ENCODE measurements at regions not wholly inside any gene's neighbourhood (a gene's known extent, or its start where the extent isn't known, plus 50 kb on each side); places are given as distances from the start of the nearest gene placed in this dataset.
A peak's percentile ranks its signal among the peaks of the same experiment; 100 is the strongest.

- no peak for DNase-seq (ENCODE audit: low read depth in 1 of 2, low spot score in 1 of 2)
Observed at GRCh38 chr6:40803897-40804702, 216.9 kb upstream of the LRFN2 start.

GRCh38 chr6:40802481-40802880, 215.3 kb upstream of the LRFN2 start:
- DNase-seq (ENCODE audit: low read depth in 1 of 2, low spot score in 1 of 2), result no peak

GRCh38 chr6:40799296-40800140, 212.4 kb upstream of the LRFN2 start:
- no peak for DNase-seq (ENCODE audit: low read depth in 1 of 2, low spot score in 1 of 2)

- no peak for DNase-seq (ENCODE audit: low read depth in 1 of 2, low spot score in 1 of 2)
Observed at GRCh38 chr6:40798069-40798770, 211.1 kb upstream of the LRFN2 start.

GRCh38 chr6:40796260-40797221, 209.4 kb upstream of the LRFN2 start:
- DNase-seq (ENCODE audit: low read depth in 1 of 2, low spot score in 1 of 2), result no peak

- DNase-seq (ENCODE audit: low read depth in 1 of 2, low spot score in 1 of 2), result no peak
Observed at GRCh38 chr6:40794586-40794985, 207.4 kb upstream of the LRFN2 start.

- no peak for DNase-seq (ENCODE audit: low read depth in 1 of 2, low spot score in 1 of 2)
Observed at GRCh38 chr6:40792183-40792582, 205.0 kb upstream of the LRFN2 start.

GRCh38 chr6:40791004-40791403, 203.8 kb upstream of the LRFN2 start:
- DNase-seq (ENCODE audit: low read depth in 1 of 2, low spot score in 1 of 2), result no peak

- peak in 1 of 2 donors; percentile 5 for DNase-seq (ENCODE audit: low read depth in 1 of 2, low spot score in 1 of 2)
Observed at GRCh38 chr6:40788661-40789655, 201.8 kb upstream of the LRFN2 start.

- no peak for DNase-seq (ENCODE audit: low read depth in 1 of 2, low spot score in 1 of 2)
Observed at GRCh38 chr6:40782355-40782754, 195.2 kb upstream of the LRFN2 start.

GRCh38 chr6:40780637-40781036, 193.5 kb upstream of the LRFN2 start:
- no peak for DNase-seq (ENCODE audit: low read depth in 1 of 2, low spot score in 1 of 2)

- no peak for DNase-seq (ENCODE audit: low read depth in 1 of 2, low spot score in 1 of 2)
Observed at GRCh38 chr6:40779409-40779808, 192.2 kb upstream of the LRFN2 start.

GRCh38 chr6:40778918-40779317, 191.8 kb upstream of the LRFN2 start:
- no peak for DNase-seq (ENCODE audit: low read depth in 1 of 2, low spot score in 1 of 2)

GRCh38 chr6:40778196-40778595, 191.0 kb upstream of the LRFN2 start:
- DNase-seq (ENCODE audit: low read depth in 1 of 2, low spot score in 1 of 2), result no peak

GRCh38 chr6:40774932-40775331, 187.8 kb upstream of the LRFN2 start:
- no peak for DNase-seq (ENCODE audit: low read depth in 1 of 2, low spot score in 1 of 2)

GRCh38 chr6:40770794-40771193, 183.6 kb upstream of the LRFN2 start:
- DNase-seq (ENCODE audit: low read depth in 1 of 2, low spot score in 1 of 2), result no peak

GRCh38 chr6:40764726-40765125, 177.6 kb upstream of the LRFN2 start:
- no peak for DNase-seq (ENCODE audit: low read depth in 1 of 2, low spot score in 1 of 2)

GRCh38 chr6:40762981-40763380, 175.8 kb upstream of the LRFN2 start:
- no peak for DNase-seq (ENCODE audit: low read depth in 1 of 2, low spot score in 1 of 2)

- no peak for DNase-seq (ENCODE audit: low read depth in 1 of 2, low spot score in 1 of 2)
Observed at GRCh38 chr6:40760887-40761286, 173.7 kb upstream of the LRFN2 start.

All from activated CD4-positive, alpha-beta T cell treated with anti-CD3 and anti-CD28 coated beads, Interleukin-2, amount 50 U/mL, for 24 hours (primary cell).